Heart right ventricle (tissue), 16 donors: ENCODE measurements at regions not wholly inside any gene's neighbourhood (a gene's known extent, or its start where the extent isn't known, plus 50 kb on each side); places are given as distances from the start of the nearest gene placed in this dataset.

ENCODE experiments used
- ATAC-seq, 8 donors: fragments of 200-7000 bp; cut with Tn5 transposase; one replicate each; pipeline ENCODE4 v1.9.1; 2020; ENCODE audit warnings: mild to moderate bottlenecking in 8 of 8, moderate library complexity in 8 of 8, moderate number of reproducible peaks in 1 of 8
- DNase-seq, 2 donors: peaks; one replicate each; pipeline ENCODE4 v3.0.0-alpha.2; 2020
- H3K27ac ChIP-seq, 10 donors: fragments of 200-600 bp; sonication (generic) in 2 of 10; one replicate each; pipeline versions ENCODE4 v1.5.0 to v1.8.0; 2020 to 2022; ENCODE audit warnings: mild to moderate bottlenecking in 3 of 10
- H3K27me3 ChIP-seq, 7 donors: fragments of 200-600 bp; one replicate each; pipeline ENCODE4 v1.8.0; 2021 to 2022; ENCODE audit warnings: mild to moderate bottlenecking in 2 of 7
- H3K36me3 ChIP-seq, 9 donors: fragments of 200-600 bp; sonication (generic) in 1 of 9; one replicate each; pipeline versions ENCODE4 v1.5.0 to v1.8.0; 2020 to 2022; ENCODE audit warnings: mild to moderate bottlenecking in 2 of 9
- H3K4me1 ChIP-seq, 9 donors: fragments of 200-600 bp; sonication (generic) in 1 of 9; one replicate each; pipeline versions ENCODE4 v1.5.0 to v1.8.0; 2020 to 2022; ENCODE audit warnings: mild to moderate bottlenecking in 4 of 9
- H3K4me3 ChIP-seq, 10 donors: fragments of 200-600 bp; sonication (generic) in 2 of 10; one replicate each; pipeline versions ENCODE4 v1.5.0 to v1.8.0; 2020 to 2022; ENCODE audit warnings: mild to moderate bottlenecking in 7 of 10, moderate library complexity in 2 of 10
- H3K9me3 ChIP-seq, 11 donors: fragments of 200-600 bp in 10 of 11; sonication (generic) in 2 of 11; one replicate each; pipeline versions ENCODE4 v1.5.0 to v1.8.0; 2013 to 2022; ENCODE audit warnings: mild to moderate bottlenecking in 2 of 11, control low read depth in 1 of 11, moderate library complexity in 1 of 11
- CTCF ChIP-seq, 9 donors: fragments of 200-600 bp; sonication (generic) in 2 of 9; IDR thresholded peaks; one replicate each; pipeline versions ENCODE4 v1.5.0 to v1.8.0; 2021 to 2022; ENCODE audit warnings: antibody characterized with exemption in 9 of 9, mild to moderate bottlenecking in 5 of 9, moderate library complexity in 1 of 9
- WGBS, 2 donors: extraction: QIAGEN DNeasy Blood & Tissue Kit; methylation state at CpG; one replicate each; pipeline ENCODE4 v1.1.7; 2013; ENCODE audit warnings: inconsistent platforms in 1 of 2; 5-methylcytosine and 5-hydroxymethylcytosine counted together
- intact Hi-C, 10 donors: fragments of 100-400 bp; cut with DNase I; formaldehyde crosslinking; loops; one replicate each; pipeline versions ENCODE4 v1.11.1 to v1.14.2; 2022
- donor health status: Arrhythmogenic right ventricular cardiomyopathy.
- donor health status: ischemic (EF 13 %, LVEDD 7.1; RV severe dilation, severe dysfunction).
- donor health status: healthy with polysubstance abuse.
- donor health status: DM: no; HTN: yes; CAD: no.
- donor health status: DM: no; HTN: no; CAD: no.
- donor health status: ischemic (EF 25% LVEDD 6.9; RV normal size, moderate dysfunction).
- donor health status: ischemic (EF 25% LVEDD 5.7; RV mildly dilated, moderate dysfunction).
- donor health status: healthy.
- donor health status: DM: yes; HTN: yes; CAD: no.
- donor health status: Ischemic cardiomyopathy.
- donor health status: ischemic (EF 35%, LVEDD 5.7; RV mildly dilated, moderate dysfunction).
- donor health status: nonischemic (EF 11% LVEDD 7.7; RV severe dilation, severe dysfunction).
- donor health status: DM: yes; HTN: yes; CAD: no.
- donor health status: PGD.
- donor health status: ischemic (EF 29% LVEDD 5.4; RV normal size, mild dysfunction).
- donor health status: nonischemic (EF 23%, LVEDD 6.1; RV moderate dilation, normal function).

DNA sequence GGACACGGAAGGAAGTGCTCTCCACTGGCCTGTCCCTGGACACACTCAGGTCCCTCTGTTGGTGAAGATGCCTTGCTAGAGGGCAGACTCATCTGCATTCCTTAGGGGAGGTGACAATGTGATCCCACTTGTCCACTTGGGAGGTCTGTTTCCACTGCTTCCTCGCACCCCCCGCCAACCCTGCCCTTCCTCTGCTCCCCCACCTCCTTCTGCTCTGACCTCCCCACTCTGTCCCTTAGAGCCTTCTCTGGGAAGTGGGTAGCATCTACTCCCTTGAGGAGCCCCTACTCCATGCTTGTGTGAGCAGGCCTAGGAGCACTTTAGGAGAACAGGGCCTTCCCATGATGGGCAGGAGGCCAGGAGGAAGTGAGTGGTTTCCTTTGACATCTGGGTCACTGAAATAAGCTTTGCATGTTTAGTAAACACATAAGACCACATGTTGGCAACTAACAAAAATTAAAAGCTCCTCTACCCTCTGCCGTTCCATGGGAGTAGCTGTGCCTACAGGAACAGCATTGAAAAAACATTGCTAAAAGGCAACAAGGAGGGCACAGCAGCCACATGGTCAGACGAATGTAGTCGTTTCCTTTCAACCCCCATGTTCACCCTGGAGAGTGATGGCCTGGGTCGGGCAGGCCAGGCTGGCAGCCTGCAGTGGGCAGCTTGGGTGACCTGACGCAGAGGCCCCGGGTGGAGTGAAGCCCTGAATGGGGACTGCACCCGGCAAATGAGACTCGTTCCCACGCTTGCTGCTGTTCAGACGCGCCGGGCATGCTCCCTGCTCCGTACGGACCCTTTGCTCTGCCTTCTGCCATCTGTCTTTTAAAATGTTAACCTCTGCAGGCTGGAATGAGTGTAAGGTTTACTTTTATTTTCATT is 634.0 kb downstream of the IRX1 start:
- ATAC-seq (no peak), DNase-seq (no peak)
- intact Hi-C loops, result no loop called here
- H3K4me3 ChIP-seq, result no peak overlapping the region
- H3K9me3 ChIP-seq, result peaks cover 0 to 17% (median 2%) of the 10 kb centered on the region in 11 donors
- H3K27me3 ChIP-seq, result peaks cover 0 to 7% (median 0%) of the 10 kb centered on the region in 7 donors
- no peak overlapping the region for H3K27ac ChIP-seq
- no peaks in the 10 kb centered on the region for H3K4me1 ChIP-seq
- WGBS, 2 donors, result 81 to 84% methylated on average over 17 of the region's 17 CpGs
- no peak for TF ChIP-seq CTCF (IDR thresholded peaks at IDR 0.05)
- no peaks in the 10 kb centered on the region for H3K36me3 ChIP-seq

GRCh38 chr5:4230471-4230785 is 634.8 kb downstream of the IRX1 start:
- 66 to 69% methylated on average over 15 of the region's 15 CpGs for WGBS, 2 donors
- peaks cover 0 to 25% (median 4%) of the 10 kb centered on the region in 11 donors for H3K9me3 ChIP-seq
- intact Hi-C loops, result no loop called here

DNA sequence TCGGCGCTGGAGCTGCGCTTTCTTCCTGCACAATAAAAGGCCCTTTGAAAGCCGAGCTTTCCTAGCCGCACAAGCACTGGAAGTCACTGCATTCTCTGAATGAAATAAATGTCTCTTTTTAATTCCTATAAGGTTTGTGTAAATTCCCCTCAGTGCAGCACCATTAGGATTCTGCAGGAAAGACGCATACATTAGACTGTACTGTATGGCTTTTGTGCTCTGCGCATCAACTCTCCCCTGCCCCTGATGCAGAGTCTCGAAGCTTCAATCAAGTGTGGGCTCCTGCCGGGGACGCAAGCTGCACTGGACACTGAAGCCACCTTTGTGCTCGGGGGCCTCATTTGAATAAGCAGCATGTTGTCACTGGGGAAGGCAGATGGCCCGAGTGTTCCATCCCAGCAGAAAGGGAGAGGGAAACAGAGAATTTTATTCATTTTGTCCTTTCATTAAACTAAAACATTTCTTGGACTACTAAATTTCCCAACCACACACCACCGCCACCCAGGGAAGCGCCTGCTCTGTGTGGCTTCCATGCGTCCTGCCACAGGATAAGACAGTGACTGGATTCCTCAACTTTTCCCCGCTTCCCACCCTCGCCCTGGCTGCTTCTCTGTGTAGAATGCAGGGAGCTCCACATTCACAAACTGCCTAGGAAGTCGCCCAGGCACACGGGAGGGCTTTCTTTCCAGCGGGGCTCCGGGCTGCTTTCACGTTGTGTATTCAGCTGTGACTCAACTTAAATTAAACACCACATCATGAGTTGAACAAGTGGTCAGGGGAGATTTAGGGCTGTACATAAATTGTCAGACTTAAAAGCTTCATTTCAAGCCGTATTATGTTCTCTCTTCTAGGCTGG is 635.4 kb downstream of the IRX1 start:
- ATAC-seq (no peak), DNase-seq (no peak)
- no peaks in the 10 kb centered on the region for H3K4me1 ChIP-seq
- H3K4me3 ChIP-seq, result no peak overlapping the region
- TF ChIP-seq CTCF (IDR thresholded peaks at IDR 0.05), result no peak
- H3K27ac ChIP-seq, result no peak overlapping the region
- H3K9me3 ChIP-seq, result peaks cover 0 to 25% (median 4%) of the 10 kb centered on the region in 11 donors
- intact Hi-C loops, result no loop called here
- no peaks in the 10 kb centered on the region for H3K36me3 ChIP-seq
- WGBS, 2 donors, result 48 to 55% methylated on average over 23 of the region's 23 CpGs
- H3K27me3 ChIP-seq, result peaks cover 0 to 7% (median 0%) of the 10 kb centered on the region in 7 donors

More at GRCh38 chr5:4230471-4230785, 634.8 kb downstream of the IRX1 start:
- TF ChIP-seq CTCF (IDR thresholded peaks at IDR 0.05), result no peak
- no peak for DNase-seq
- Histone ChIP-seq H3K4me3 (no peak overlapping the region), H3K27me3 (peaks cover 0 to 7% (median 0%) of the 10 kb centered on the region in 7 donors), H3K36me3 (no peaks in the 10 kb centered on the region), H3K4me1 (no peaks in the 10 kb centered on the region), H3K27ac (no peak overlapping the region)
- no peak for ATAC-seq

DNA sequence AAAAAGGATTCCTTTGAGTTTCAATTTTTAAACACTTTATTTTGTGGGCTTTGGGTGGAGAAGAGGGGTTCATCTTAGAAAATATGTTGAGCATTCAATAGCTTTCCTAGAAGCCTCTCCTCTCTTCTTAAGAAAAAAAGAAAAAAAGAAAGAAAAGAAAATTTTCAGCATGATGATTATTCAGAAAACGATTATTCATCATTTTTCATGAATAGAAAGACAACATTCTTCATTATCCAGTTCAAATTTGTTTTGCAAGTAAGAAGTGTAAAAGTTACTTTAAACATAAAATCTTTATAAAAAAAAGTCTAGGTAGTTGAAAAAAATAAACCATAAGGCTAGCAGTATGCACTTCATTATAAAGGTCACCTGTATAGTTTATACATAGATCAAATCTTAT is 636.5 kb downstream of the IRX1 start:
- 69 to 73% methylated on average over 1 of the region's 1 CpG for WGBS, 2 donors
- Histone ChIP-seq H3K36me3 (no peaks in the 10 kb centered on the region), H3K27me3 (peaks cover 0 to 7% (median 0%) of the 10 kb centered on the region in 7 donors), H3K4me1 (no peaks in the 10 kb centered on the region), H3K4me3 (no peak overlapping the region), H3K27ac (no peak overlapping the region), H3K9me3 (peaks cover 0 to 25% (median 4%) of the 10 kb centered on the region in 11 donors)
- ATAC-seq (no peak), DNase-seq (no peak)
- no peak for TF ChIP-seq CTCF (IDR thresholded peaks at IDR 0.05)
- intact Hi-C loops, result no loop called here
